ENCODE measurements at regions not wholly inside any gene's neighbourhood (a gene's known extent, or its start where the extent isn't known, plus 50 kb on each side); places are given as distances from the start of the nearest gene placed in this dataset.

- TF ChIP-seq CTCF (conservative IDR thresholded peaks at IDR 0.05), result no peak
- no peak for TF ChIP-seq ZFX (IDR thresholded peaks at IDR 0.05)
- no peak overlapping the region for H3K27ac ChIP-seq
Measured at GRCh38 chr9:117548556-117548955, 133.7 kb upstream of the ASTN2 start.

GRCh38 chr9:117547904-117548303 is 133.0 kb upstream of the ASTN2 start:
- H3K27ac ChIP-seq, result no peak overlapping the region
- TF ChIP-seq ZFX (IDR thresholded peaks at IDR 0.05) (no peak), CTCF (conservative IDR thresholded peaks at IDR 0.05) (no peak)

- H3K27ac ChIP-seq, result no peak overlapping the region
- no peak for TF ChIP-seq ZFX (IDR thresholded peaks at IDR 0.05)
- TF ChIP-seq CTCF (conservative IDR thresholded peaks at IDR 0.05), result no peak
Measured at GRCh38 chr9:117546894-117547678, 132.2 kb upstream of the ASTN2 start.

- no peak for TF ChIP-seq ZFX (IDR thresholded peaks at IDR 0.05)
- TF ChIP-seq CTCF (conservative IDR thresholded peaks at IDR 0.05), result peak; percentile 32
- no peak overlapping the region for H3K27ac ChIP-seq
Measured at GRCh38 chr9:117545846-117546245, 131.0 kb upstream of the ASTN2 start.

- H3K27ac ChIP-seq, result no peak overlapping the region
- TF ChIP-seq CTCF (conservative IDR thresholded peaks at IDR 0.05) (no peak), ZFX (IDR thresholded peaks at IDR 0.05) (no peak)
Measured at GRCh38 chr9:117543089-117543488, 128.2 kb upstream of the ASTN2 start.

- no peak overlapping the region for H3K27ac ChIP-seq
- TF ChIP-seq CTCF (conservative IDR thresholded peaks at IDR 0.05) (no peak), ZFX (IDR thresholded peaks at IDR 0.05) (no peak)
Measured at GRCh38 chr9:117542021-117542420, 127.2 kb upstream of the ASTN2 start.

- TF ChIP-seq CTCF (conservative IDR thresholded peaks at IDR 0.05) (no peak), ZFX (IDR thresholded peaks at IDR 0.05) (no peak)
- H3K27ac ChIP-seq, result no peak overlapping the region
Measured at GRCh38 chr9:117541181-117541580, 126.3 kb upstream of the ASTN2 start.
